WTC11 (cell line): ENCODE measurements at regions not wholly inside any gene's neighbourhood (a gene's known extent, or its start where the extent isn't known, plus 50 kb on each side); places are given as distances from the start of the nearest gene placed in this dataset.

Experiments
- ATF2 ChIP-seq: sonication (generic); formaldehyde crosslinking; IDR thresholded peaks from 2 replicates; pipeline ENCODE4 v1.8.1; 2022; ENCODE audit warnings: low read depth, missing genetic modification reagents, borderline replicate concordance
- CREB1 ChIP-seq: sonication (generic); formaldehyde crosslinking; IDR thresholded peaks from 2 replicates; pipeline ENCODE4 v1.8.0; 2023; ENCODE audit warnings: mild to moderate bottlenecking, missing genetic modification reagents
- CTCF ChIP-seq: fragments of 200-600 bp; IDR thresholded peaks from 2 replicates; pipeline ENCODE4 v1.8.0; 2022; ENCODE audit warnings: antibody characterized with exemption
- TF ChIP-seq, protein P1 (sequence below): sonication (generic); formaldehyde crosslinking; IDR thresholded peaks from 2 replicates; pipeline ENCODE4 v1.8.1; 2023; ENCODE audit warnings: mild to moderate bottlenecking, missing genetic modification reagents, moderate library complexity

DNA sequence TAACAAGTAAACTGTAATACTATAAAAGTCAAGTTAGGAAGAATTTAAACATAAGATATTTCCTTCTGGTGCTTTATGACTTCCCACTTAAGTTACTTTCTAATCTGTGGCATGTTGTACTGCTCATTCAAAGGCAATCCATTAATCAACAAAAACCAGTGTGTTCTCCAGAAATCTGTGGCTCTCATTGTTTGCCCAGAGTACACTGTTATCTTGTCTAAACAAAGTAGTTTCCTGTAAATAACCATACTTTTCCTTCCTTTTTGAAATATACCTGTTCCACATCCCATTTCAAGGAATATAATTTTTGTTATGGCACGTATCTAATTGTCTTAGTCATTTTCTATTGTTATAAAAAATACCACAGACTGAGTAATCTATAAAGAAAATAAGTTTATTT, 184.1 kb downstream of the CCER1 start:
- TF ChIP-seq, protein P1, sequence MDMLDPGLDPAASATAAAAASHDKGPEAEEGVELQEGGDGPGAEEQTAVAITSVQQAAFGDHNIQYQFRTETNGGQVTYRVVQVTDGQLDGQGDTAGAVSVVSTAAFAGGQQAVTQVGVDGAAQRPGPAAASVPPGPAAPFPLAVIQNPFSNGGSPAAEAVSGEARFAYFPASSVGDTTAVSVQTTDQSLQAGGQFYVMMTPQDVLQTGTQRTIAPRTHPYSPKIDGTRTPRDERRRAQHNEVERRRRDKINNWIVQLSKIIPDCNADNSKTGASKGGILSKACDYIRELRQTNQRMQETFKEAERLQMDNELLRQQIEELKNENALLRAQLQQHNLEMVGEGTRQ (CRISPR knock-in tag): no peak
- no peak for TF ChIP-seq CTCF
- TF ChIP-seq CREB1 (CRISPR knock-in tag): no peak
- TF ChIP-seq ATF2 (CRISPR knock-in tag): no peak
